ENCODE measurements at regions not wholly inside any gene's neighbourhood (a gene's known extent, or its start where the extent isn't known, plus 50 kb on each side); places are given as distances from the start of the nearest gene placed in this dataset.

DNA sequence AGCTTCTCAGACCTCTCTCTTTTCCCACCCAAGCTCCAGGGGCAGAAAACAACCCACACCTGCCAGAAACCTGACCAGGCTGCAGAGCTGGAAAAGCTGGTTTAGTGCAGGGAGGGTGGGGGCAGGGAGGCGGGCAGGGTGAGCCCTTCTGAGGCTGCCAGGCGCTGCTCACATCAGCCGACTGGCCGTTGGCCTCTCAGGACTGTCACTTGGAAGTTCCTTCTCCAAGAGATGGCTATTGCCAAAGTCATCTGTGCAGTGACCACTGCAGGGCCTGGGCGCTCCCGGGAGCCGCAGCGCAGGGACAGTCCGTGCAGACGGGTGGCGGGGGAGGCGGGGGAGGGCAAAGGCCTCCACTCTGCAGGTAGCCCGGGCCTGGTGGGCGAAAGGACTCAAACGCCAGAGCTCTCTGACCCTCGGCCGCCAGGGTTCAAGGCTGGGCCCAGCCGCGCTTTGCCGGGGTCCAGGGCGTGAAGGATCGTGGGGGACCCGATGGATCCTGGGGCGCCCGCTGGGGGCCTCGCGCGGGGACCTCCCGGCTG lies 205.0 kb upstream of the IER5L start:
- ATAC-seq (peak; percentile 78 to 86), DNase-seq (peak; percentile 30 to 70)
- H3K27me3 ChIP-seq: no peaks in the 10 kb centered on the region
- TF ChIP-seq POLR2A (IDR thresholded peaks at IDR 0.05): no peak
- TF ChIP-seq, protein P1, sequence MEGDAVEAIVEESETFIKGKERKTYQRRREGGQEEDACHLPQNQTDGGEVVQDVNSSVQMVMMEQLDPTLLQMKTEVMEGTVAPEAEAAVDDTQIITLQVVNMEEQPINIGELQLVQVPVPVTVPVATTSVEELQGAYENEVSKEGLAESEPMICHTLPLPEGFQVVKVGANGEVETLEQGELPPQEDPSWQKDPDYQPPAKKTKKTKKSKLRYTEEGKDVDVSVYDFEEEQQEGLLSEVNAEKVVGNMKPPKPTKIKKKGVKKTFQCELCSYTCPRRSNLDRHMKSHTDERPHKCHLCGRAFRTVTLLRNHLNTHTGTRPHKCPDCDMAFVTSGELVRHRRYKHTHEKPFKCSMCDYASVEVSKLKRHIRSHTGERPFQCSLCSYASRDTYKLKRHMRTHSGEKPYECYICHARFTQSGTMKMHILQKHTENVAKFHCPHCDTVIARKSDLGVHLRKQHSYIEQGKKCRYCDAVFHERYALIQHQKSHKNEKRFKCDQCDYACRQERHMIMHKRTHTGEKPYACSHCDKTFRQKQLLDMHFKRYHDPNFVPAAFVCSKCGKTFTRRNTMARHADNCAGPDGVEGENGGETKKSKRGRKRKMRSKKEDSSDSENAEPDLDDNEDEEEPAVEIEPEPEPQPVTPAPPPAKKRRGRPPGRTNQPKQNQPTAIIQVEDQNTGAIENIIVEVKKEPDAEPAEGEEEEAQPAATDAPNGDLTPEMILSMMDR (IDR thresholded peaks at IDR 0.05 in 4 of 5, conservative IDR thresholded peaks at IDR 0.05 in 1 of 5): peak in 1 of 5 experiments; percentile 34
- in situ Hi-C loops (cut with MboI; ENCODE audit: low sequenced_read_pairs in 4 of 4) (no loop called here), intact Hi-C loops (cut with DNase I; ENCODE audit: low total_unique reads) (loop anchor here (1.0 to 10.0 kb wide), 4 partner anchors 26 to 205 kb away; partner anchors contain the start of gene IER5L)
- peak overlapping the region; percentile 83 to 94 (median 88) for H3K27ac ChIP-seq
- H3K4me1 ChIP-seq: peaks cover 8 to 17% of the 10 kb centered on the region in 2 donors
- H3K36me3 ChIP-seq: no peaks in the 10 kb centered on the region
- no peaks in the 10 kb centered on the region for H3K9me3 ChIP-seq
- H3K4me3 ChIP-seq: peak overlapping the region; percentile 63 to 98 (median 71)

DNA sequence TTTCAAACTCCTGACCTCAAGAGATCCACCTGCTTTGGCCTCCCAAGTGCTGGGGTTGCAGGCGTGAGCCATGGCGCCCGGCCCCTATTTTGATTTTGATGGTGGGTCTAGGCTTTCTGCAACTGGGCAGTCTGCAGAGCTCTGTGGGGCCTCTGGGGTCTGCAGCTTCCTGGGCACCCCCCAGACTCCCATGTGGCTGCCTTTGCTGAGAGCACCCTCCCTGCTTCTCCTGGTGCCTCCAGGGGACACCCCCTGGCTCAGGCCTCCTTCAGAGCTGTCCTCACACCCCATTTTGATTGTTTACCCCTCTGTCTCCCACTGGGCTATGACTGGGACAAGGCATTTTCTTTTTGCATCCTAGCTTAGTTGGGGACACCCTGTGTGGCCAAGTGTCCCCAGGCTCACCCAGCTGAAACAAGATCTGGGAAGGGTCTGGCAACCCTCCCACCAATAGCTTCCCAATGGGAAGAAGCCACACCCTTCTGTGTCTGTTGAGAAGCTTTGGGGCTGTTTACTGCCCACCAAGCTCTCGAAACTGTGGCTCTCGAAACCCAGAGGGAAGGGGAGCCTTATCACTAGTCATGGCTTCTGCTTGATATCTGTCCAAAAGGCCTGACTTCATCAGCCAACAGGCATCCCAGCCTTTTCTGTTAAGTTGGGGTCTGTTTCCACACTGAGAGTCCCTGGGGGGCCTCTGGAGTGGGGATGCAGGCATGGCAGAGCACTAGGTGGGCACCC lies 204.4 kb upstream of the IER5L start:
- Histone ChIP-seq H3K9me3 (no peaks in the 10 kb centered on the region), H3K4me1 (peaks cover 8 to 17% of the 10 kb centered on the region in 2 donors), H3K27ac (peak overlapping the region; percentile 83 to 94 (median 88)), H3K27me3 (no peaks in the 10 kb centered on the region), H3K4me3 (peak overlapping the region; percentile 63 to 98 (median 71)), H3K36me3 (no peaks in the 10 kb centered on the region)
- intact Hi-C loops (cut with DNase I; ENCODE audit: low total_unique reads): loop anchor here (1.0 to 10.0 kb wide), 4 partner anchors 26 to 204 kb away; partner anchors contain the start of gene IER5L
- ATAC-seq (peak in 1 of 2 donors; percentile 10), DNase-seq (no peak)
- TF ChIP-seq, protein P1 (IDR thresholded peaks at IDR 0.05 in 4 of 5, conservative IDR thresholded peaks at IDR 0.05 in 1 of 5): no peak
- no peak for TF ChIP-seq POLR2A (IDR thresholded peaks at IDR 0.05)
- in situ Hi-C loops (cut with MboI; ENCODE audit: low sequenced_read_pairs in 4 of 4): no loop called here

DNA sequence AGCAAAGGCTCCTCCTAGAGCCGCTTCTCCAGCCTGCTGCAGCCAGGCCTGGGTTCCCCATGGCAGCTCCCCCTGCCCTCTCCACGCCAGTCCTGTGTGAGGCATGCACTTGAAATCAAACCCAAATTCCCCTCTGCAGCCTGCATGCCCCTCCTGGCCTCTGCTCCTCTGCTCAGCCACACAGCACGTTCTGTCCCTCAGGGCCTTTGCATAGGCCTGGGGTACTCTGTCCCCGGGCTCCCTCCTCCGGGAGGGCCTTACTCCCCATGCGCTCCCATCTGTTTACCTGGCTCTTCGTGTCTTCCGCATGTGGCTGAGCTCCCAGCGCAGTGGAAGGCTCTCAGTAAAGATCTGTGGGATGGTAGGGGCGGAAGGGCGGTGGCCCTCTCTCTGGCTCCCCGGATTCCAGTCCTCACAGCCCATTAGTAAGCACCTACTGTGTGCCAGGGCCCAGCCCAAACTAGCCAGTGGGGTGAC lies 203.5 kb upstream of the IER5L start:
- no peak for DNase-seq
- in situ Hi-C loops (cut with MboI; ENCODE audit: low sequenced_read_pairs in 4 of 4): no loop called here
- Histone ChIP-seq H3K36me3 (no peaks in the 10 kb centered on the region), H3K4me3 (no peak overlapping the region), H3K27me3 (no peaks in the 10 kb centered on the region), H3K9me3 (no peaks in the 10 kb centered on the region), H3K4me1 (peaks cover 8 to 17% of the 10 kb centered on the region in 2 donors), H3K27ac (no peak overlapping the region)
- intact Hi-C loops (cut with DNase I; ENCODE audit: low total_unique reads): loop anchor here (10.0 kb wide), 1 partner anchor 113 kb away; no protein-coding TSS in a partner anchor
- TF ChIP-seq, protein P1 (IDR thresholded peaks at IDR 0.05 in 4 of 5, conservative IDR thresholded peaks at IDR 0.05 in 1 of 5): no peak
- TF ChIP-seq POLR2A (IDR thresholded peaks at IDR 0.05): no peak
- no peak for ATAC-seq

DNA sequence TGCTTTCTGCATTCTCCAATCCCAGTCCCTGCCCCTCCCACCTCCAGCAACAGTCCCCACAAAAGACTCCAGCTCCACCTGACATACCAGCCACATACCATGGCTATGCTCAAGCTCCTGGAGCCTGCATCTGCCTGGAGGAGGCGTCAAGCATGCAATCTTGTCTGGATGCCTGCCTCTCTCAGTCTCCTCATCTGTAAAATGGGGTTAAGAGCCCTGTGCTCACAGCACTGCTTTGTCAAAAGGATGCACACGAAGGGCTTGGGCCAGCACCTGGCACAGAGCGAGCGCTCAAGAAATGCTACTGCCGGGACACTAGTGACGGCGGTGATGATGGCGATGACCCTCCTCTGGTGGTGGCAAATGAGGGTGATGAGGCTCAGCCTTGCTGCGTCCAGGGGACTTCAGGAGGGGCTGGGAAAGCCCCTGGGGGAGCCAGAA lies 202.9 kb upstream of the IER5L start:
- Histone ChIP-seq H3K36me3 (no peaks in the 10 kb centered on the region), H3K4me3 (no peak overlapping the region), H3K9me3 (no peaks in the 10 kb centered on the region), H3K27ac (no peak overlapping the region), H3K4me1 (peaks cover 8 to 17% of the 10 kb centered on the region in 2 donors), H3K27me3 (no peaks in the 10 kb centered on the region)
- in situ Hi-C loops (cut with MboI; ENCODE audit: low sequenced_read_pairs in 4 of 4): no loop called here
- DNase-seq (no peak), ATAC-seq (no peak)
- no peak for TF ChIP-seq POLR2A (IDR thresholded peaks at IDR 0.05)
- TF ChIP-seq, protein P1 (IDR thresholded peaks at IDR 0.05 in 4 of 5, conservative IDR thresholded peaks at IDR 0.05 in 1 of 5): no peak
- intact Hi-C loops (cut with DNase I; ENCODE audit: low total_unique reads): loop anchor here (10.0 kb wide), 1 partner anchor 114 kb away; no protein-coding TSS in a partner anchor
